NT2/D1 (cell line): ENCODE measurements at regions not wholly inside any gene's neighbourhood (a gene's known extent, or its start where the extent isn't known, plus 50 kb on each side); places are given as distances from the start of the nearest gene placed in this dataset.

ENCODE experiments used
- SUZ12 ChIP-seq: IDR thresholded peaks from 2 replicates; pipeline ENCODE4 v1.6.1; 2011; ENCODE audit not compliant: insufficient read length, insufficient read depth; ENCODE audit errors: extremely low read depth
- YY1 ChIP-seq: IDR thresholded peaks from 2 replicates; pipeline ENCODE4 v1.6.1; 2011; ENCODE audit not compliant: insufficient read length, insufficient read depth
- ZNF274 ChIP-seq: IDR thresholded peaks from 2 replicates; pipeline ENCODE4 v1.6.1; 2011; ENCODE audit warnings: mild to moderate bottlenecking, low read depth, low read length

- TF ChIP-seq ZNF274 (no peak), YY1 (no peak), SUZ12 (no peak)
These were observed 84.7 kb upstream of the TSPAN8 start for GRCh38 chr12:71242511-71242910.
